ENCODE measurements at regions not wholly inside any gene's neighbourhood (a gene's known extent, or its start where the extent isn't known, plus 50 kb on each side); places are given as distances from the start of the nearest gene placed in this dataset.

DNA sequence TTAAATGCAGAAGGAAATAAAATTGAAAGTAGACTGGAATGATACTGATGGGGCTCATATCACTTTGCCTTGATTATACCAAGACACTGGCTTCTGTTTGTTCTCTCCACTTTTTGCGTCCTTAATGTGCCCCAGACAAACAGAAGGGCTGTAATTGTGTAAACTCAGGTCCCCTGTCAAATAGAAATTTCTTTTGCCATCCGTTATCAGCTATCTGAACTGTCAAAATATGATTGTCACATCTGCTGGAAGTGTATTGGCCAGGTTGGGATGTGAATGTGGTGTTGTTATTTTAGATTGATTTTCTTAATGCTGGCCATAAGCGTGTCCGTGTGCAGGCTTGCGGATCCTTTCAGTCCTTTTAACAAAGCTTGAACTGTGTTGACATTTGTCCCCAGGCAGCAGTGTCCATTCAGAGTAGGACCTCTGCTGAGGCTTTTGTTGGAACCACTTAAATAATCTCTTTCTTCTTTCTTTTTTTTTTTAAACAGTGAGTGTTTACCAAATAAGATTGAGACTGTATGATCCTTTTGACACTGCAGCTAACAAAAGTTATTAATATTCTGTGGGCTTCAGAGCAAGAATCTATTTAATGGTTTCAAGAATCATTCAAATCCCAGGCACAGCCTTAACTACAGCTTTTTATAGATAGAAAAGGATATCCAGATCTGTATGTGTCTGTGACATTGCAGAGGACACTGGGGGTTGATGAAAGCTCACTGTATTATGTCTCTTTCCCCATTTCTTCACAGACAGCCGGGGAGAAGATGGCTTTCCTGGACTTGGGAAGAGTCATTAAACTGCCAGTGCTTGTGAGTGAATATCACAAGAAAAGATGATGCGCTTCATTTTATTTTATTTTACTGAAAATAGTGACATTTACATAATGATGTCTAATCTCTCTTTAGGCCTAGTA is 171.7 kb downstream of the ZNF608 start:
- ATAC-seq = no peak
- TF ChIP-seq CSDC2 (CRISPR knock-in tag; IDR thresholded peaks at IDR 0.05) = no peak
- no peak for TF ChIP-seq PPARA (CRISPR knock-in tag; IDR thresholded peaks at IDR 0.05; ENCODE audit: borderline replicate concordance)
- TF ChIP-seq GLIS3 (CRISPR knock-in tag; IDR thresholded peaks at IDR 0.05) = no peak
- no peak for TF ChIP-seq ARNTL (CRISPR knock-in tag; IDR thresholded peaks at IDR 0.05; ENCODE audit: borderline replicate concordance, low read depth)
- TF ChIP-seq, protein P1, sequence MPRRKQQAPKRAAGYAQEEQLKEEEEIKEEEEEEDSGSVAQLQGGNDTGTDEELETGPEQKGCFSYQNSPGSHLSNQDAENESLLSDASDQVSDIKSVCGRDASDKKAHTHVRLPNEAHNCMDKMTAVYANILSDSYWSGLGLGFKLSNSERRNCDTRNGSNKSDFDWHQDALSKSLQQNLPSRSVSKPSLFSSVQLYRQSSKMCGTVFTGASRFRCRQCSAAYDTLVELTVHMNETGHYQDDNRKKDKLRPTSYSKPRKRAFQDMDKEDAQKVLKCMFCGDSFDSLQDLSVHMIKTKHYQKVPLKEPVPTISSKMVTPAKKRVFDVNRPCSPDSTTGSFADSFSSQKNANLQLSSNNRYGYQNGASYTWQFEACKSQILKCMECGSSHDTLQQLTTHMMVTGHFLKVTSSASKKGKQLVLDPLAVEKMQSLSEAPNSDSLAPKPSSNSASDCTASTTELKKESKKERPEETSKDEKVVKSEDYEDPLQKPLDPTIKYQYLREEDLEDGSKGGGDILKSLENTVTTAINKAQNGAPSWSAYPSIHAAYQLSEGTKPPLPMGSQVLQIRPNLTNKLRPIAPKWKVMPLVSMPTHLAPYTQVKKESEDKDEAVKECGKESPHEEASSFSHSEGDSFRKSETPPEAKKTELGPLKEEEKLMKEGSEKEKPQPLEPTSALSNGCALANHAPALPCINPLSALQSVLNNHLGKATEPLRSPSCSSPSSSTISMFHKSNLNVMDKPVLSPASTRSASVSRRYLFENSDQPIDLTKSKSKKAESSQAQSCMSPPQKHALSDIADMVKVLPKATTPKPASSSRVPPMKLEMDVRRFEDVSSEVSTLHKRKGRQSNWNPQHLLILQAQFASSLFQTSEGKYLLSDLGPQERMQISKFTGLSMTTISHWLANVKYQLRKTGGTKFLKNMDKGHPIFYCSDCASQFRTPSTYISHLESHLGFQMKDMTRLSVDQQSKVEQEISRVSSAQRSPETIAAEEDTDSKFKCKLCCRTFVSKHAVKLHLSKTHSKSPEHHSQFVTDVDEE (CRISPR knock-in tag; IDR thresholded peaks at IDR 0.05) = no peak
- TF ChIP-seq TCF4 (CRISPR knock-in tag; IDR thresholded peaks at IDR 0.05; ENCODE audit: borderline replicate concordance) = no peak
- TF ChIP-seq, protein P2, sequence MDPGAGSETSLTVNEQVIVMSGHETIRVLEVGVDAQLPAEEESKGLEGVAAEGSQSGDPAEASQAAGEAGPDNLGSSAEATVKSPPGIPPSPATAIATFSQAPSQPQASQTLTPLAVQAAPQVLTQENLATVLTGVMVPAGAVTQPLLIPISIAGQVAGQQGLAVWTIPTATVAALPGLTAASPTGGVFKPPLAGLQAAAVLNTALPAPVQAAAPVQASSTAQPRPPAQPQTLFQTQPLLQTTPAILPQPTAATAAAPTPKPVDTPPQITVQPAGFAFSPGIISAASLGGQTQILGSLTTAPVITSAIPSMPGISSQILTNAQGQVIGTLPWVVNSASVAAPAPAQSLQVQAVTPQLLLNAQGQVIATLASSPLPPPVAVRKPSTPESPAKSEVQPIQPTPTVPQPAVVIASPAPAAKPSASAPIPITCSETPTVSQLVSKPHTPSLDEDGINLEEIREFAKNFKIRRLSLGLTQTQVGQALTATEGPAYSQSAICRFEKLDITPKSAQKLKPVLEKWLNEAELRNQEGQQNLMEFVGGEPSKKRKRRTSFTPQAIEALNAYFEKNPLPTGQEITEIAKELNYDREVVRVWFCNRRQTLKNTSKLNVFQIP (CRISPR knock-in tag; IDR thresholded peaks at IDR 0.05; ENCODE audit: borderline replicate concordance, low read depth) = no peak
- no peak for TF ChIP-seq OSR1 (CRISPR knock-in tag; IDR thresholded peaks at IDR 0.05)
- TF ChIP-seq ISL1 (CRISPR knock-in tag; IDR thresholded peaks at IDR 0.05) = no peak
- TF ChIP-seq, protein P3, sequence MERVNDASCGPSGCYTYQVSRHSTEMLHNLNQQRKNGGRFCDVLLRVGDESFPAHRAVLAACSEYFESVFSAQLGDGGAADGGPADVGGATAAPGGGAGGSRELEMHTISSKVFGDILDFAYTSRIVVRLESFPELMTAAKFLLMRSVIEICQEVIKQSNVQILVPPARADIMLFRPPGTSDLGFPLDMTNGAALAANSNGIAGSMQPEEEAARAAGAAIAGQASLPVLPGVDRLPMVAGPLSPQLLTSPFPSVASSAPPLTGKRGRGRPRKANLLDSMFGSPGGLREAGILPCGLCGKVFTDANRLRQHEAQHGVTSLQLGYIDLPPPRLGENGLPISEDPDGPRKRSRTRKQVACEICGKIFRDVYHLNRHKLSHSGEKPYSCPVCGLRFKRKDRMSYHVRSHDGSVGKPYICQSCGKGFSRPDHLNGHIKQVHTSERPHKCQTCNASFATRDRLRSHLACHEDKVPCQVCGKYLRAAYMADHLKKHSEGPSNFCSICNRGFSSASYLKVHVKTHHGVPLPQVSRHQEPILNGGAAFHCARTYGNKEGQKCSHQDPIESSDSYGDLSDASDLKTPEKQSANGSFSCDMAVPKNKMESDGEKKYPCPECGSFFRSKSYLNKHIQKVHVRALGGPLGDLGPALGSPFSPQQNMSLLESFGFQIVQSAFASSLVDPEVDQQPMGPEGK (CRISPR knock-in tag; IDR thresholded peaks at IDR 0.05; ENCODE audit: borderline replicate concordance) = no peak

DNA sequence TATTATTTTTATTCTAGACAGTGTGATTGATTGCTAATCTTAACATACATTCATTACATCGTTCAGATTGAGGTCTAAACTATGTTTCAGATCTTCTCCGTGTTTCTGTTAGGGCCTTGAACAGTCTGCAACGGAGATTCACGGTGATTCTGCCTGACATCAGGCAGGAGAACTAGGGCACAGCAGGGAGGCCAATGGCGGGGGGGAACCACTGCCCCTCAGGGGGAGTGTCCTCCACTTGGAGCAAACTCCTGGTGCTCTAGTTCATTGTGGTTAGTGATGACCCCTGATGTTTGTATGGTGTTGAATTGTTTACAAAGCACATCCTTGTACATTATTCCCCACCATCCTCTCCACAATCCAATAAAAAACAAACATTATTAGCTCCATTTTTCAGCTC is 173.5 kb downstream of the ZNF608 start:
- ATAC-seq = no peak
- no peak for TF ChIP-seq ZFP30 (CRISPR knock-in tag; IDR thresholded peaks at IDR 0.05)
- no peak for TF ChIP-seq ZNF565 (CRISPR knock-in tag; conservative IDR thresholded peaks at IDR 0.05; ENCODE audit: low read depth)
- no peak for TF ChIP-seq CSDC2 (CRISPR knock-in tag; IDR thresholded peaks at IDR 0.05)
- TF ChIP-seq GLIS3 (CRISPR knock-in tag; IDR thresholded peaks at IDR 0.05) = no peak
- TF ChIP-seq ZFP3 (CRISPR knock-in tag; IDR thresholded peaks at IDR 0.05) = no peak
- TF ChIP-seq PPARA (CRISPR knock-in tag; IDR thresholded peaks at IDR 0.05; ENCODE audit: borderline replicate concordance) = no peak
- TF ChIP-seq RARB (CRISPR knock-in tag; IDR thresholded peaks at IDR 0.05) = no peak
- no peak for TF ChIP-seq ZC3H10 (CRISPR knock-in tag; IDR thresholded peaks at IDR 0.05)
- TF ChIP-seq, protein P2 (CRISPR knock-in tag; IDR thresholded peaks at IDR 0.05; ENCODE audit: borderline replicate concordance, low read depth) = no peak
- TF ChIP-seq, protein P3 (CRISPR knock-in tag; IDR thresholded peaks at IDR 0.05; ENCODE audit: borderline replicate concordance) = no peak

DNA sequence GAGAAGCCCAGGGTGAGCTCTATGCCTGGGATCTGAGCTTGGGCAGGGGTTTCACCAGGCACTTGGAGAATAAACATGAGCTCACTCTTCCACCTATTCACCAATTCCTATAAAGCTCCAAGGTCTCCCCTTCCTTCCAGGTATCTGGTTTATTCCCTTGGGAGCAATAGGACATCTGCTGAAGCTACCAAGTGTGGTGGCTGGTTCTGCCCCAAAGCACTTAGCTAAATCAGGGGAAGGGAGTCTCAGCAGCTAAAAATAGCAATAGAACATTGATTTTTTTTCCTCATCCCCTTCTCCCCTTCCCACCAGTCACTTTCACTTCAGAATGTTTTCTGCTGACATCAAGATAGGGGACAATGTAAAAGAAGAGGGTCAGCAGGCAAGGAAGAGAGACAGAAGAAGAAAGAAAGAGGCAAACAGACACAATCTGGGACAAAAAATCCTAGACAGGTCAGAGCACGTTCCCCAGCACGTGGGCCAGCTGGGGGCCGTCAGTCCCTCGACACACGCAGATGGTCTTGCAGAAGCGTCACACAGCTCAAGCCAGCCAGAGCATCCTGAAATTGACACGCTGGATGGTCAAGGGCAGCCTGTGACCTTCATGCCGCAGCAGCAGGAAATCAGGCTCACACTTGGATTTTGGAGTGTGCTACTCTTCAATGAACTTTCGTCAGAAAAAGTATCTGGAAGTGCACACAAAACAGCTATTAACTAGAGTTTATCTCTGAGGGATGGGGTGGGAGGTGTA is 176.0 kb downstream of the ZNF608 start:
- no peak for ATAC-seq
- TF ChIP-seq, protein P2 (CRISPR knock-in tag; IDR thresholded peaks at IDR 0.05; ENCODE audit: borderline replicate concordance, low read depth) = no peak
- TF ChIP-seq OSR1 (CRISPR knock-in tag; IDR thresholded peaks at IDR 0.05) = no peak
- no peak for TF ChIP-seq RARB (CRISPR knock-in tag; IDR thresholded peaks at IDR 0.05)
- TF ChIP-seq ESRRG (CRISPR knock-in tag; IDR thresholded peaks at IDR 0.05) = no peak
- TF ChIP-seq BACH2 (CRISPR knock-in tag; IDR thresholded peaks at IDR 0.05; ENCODE audit: borderline replicate concordance) = no peak
- no peak for TF ChIP-seq SNAI2 (CRISPR knock-in tag; IDR thresholded peaks at IDR 0.05)
- no peak for TF ChIP-seq ZNF70 (CRISPR knock-in tag; IDR thresholded peaks at IDR 0.05)
- TF ChIP-seq TOX (CRISPR knock-in tag; IDR thresholded peaks at IDR 0.05; ENCODE audit: borderline replicate concordance) = no peak
- TF ChIP-seq TCF4 (CRISPR knock-in tag; IDR thresholded peaks at IDR 0.05; ENCODE audit: borderline replicate concordance) = no peak
- TF ChIP-seq CSDC2 (CRISPR knock-in tag; IDR thresholded peaks at IDR 0.05) = no peak
- TF ChIP-seq GLIS3 (CRISPR knock-in tag; IDR thresholded peaks at IDR 0.05) = no peak
- no peak for TF ChIP-seq ZNF565 (CRISPR knock-in tag; conservative IDR thresholded peaks at IDR 0.05; ENCODE audit: low read depth)
